ENCODE measurements at regions not wholly inside any gene's neighbourhood (a gene's known extent, or its start where the extent isn't known, plus 50 kb on each side); places are given as distances from the start of the nearest gene placed in this dataset.

DNA sequence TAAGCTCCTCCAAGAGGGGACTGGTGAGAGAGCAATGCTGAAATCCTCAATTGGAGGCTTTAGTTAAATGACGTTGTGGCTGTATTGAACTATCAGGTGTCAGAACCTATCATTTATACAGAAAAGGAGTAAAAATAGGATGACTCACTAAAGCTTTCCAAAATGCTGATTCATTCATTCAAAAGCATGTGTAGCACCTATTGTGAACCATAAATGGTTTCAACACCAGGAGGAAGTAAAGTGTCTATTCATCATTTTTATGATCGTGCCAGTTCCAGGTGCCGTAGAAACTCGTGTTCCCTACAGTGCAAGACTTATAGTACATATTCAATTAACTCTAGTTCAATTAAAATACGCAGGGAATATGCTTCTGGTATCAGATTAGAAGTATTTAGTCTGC lies 66.5 kb upstream of the ARRDC4 start:
- Histone ChIP-seq H3K9me3 (no peaks in the 10 kb centered on the region), H3K4me3 (no peak overlapping the region), H3K4me1 (peaks cover 0 to 3% (median 0%) of the 10 kb centered on the region in 4 donors), H3K36me3 (no peaks in the 10 kb centered on the region), H3K27ac (no peak overlapping the region), H3K27me3 (no peaks in the 10 kb centered on the region)
- no peak for TF ChIP-seq EP300 (IDR thresholded peaks at IDR 0.05)
- no peak for TF ChIP-seq POLR2AphosphoS5 (IDR thresholded peaks at IDR 0.05)
- TF ChIP-seq POLR2A (IDR thresholded peaks at IDR 0.05): no peak
- TF ChIP-seq, protein P1, sequence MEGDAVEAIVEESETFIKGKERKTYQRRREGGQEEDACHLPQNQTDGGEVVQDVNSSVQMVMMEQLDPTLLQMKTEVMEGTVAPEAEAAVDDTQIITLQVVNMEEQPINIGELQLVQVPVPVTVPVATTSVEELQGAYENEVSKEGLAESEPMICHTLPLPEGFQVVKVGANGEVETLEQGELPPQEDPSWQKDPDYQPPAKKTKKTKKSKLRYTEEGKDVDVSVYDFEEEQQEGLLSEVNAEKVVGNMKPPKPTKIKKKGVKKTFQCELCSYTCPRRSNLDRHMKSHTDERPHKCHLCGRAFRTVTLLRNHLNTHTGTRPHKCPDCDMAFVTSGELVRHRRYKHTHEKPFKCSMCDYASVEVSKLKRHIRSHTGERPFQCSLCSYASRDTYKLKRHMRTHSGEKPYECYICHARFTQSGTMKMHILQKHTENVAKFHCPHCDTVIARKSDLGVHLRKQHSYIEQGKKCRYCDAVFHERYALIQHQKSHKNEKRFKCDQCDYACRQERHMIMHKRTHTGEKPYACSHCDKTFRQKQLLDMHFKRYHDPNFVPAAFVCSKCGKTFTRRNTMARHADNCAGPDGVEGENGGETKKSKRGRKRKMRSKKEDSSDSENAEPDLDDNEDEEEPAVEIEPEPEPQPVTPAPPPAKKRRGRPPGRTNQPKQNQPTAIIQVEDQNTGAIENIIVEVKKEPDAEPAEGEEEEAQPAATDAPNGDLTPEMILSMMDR (IDR thresholded peaks at IDR 0.05): no peak
- ATAC-seq (ENCODE audit: low FRiP score in 2 of 2): no peak
- 39 to 45% methylated on average over 5 of the region's 5 CpGs for WGBS, 2 donors
- DNase-seq: no peak

DNA sequence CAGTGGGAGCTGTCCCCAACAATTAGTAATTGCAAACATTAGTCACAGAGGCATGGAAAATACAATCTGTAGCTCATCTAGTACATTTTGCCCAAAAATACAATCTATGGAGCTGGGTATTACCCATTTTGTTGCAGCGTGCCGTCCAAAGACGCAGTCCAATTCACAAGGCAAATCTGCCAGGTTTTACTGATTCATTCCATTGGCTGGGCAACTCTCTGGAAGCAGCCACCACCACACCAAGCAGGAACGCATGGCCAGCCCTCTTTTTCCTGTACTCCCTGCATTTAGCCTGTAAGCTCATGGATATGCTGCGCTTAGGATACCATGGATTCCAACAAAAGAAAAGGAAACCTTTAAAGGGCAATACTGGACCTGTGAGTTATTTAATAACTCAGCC lies 60.5 kb upstream of the ARRDC4 start:
- TF ChIP-seq EP300 (IDR thresholded peaks at IDR 0.05): no peak
- TF ChIP-seq POLR2AphosphoS5 (IDR thresholded peaks at IDR 0.05): no peak
- no peak for TF ChIP-seq POLR2A (IDR thresholded peaks at IDR 0.05)
- TF ChIP-seq, protein P1 (IDR thresholded peaks at IDR 0.05): no peak
- ATAC-seq (ENCODE audit: low FRiP score in 2 of 2) (no peak), DNase-seq (no peak)
- Histone ChIP-seq H3K9me3 (no peaks in the 10 kb centered on the region), H3K27me3 (peaks cover 0 to 3% (median 0%) of the 10 kb centered on the region in 4 donors), H3K27ac (no peak overlapping the region), H3K4me3 (no peak overlapping the region), H3K4me1 (peaks cover 0 to 13% (median 4%) of the 10 kb centered on the region in 4 donors), H3K36me3 (no peaks in the 10 kb centered on the region)
- WGBS, 2 donors: 74 to 77% methylated on average over 5 of the region's 5 CpGs

DNA sequence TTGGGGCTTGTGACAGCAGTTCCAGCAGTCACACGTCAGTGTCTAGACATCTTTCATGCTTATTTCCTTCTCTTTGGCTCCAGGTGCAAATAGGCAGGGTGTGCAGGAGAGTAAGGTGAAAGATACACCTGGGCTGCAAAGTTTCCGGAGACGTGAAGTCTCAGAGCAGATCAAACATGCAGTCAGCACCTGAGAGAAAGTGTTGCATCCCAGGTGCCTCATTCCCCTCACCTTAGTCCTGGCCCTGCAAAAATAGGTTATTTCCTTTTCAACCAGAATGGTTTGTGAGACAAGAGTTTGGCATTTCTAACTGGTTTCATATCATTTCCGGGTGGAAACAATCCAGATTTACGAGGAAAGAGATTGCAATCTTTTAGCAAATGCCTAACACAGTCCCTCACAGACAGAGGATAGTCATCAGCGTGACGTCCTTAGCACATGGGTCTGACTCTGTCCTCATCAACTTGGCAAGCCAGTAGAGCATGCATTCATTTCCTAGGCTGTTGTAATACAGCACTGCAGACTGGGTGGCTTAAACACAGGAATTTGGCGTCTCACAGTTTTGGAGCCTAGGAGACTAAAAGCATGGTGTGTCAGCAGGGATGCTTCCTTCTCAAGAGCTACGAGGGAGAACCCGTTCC lies 58.2 kb upstream of the ARRDC4 start:
- peaks cover 0 to 5% (median 0%) of the 10 kb centered on the region in 4 donors for H3K27me3 ChIP-seq
- no peak overlapping the region for H3K27ac ChIP-seq
- TF ChIP-seq POLR2AphosphoS5 (IDR thresholded peaks at IDR 0.05): no peak
- no peak for TF ChIP-seq EP300 (IDR thresholded peaks at IDR 0.05)
- TF ChIP-seq, protein P1 (IDR thresholded peaks at IDR 0.05): no peak
- no peak for TF ChIP-seq POLR2A (IDR thresholded peaks at IDR 0.05)
- ATAC-seq (ENCODE audit: low FRiP score in 2 of 2) (peak in 1 of 2 donors; percentile 67), DNase-seq (no peak)
- 51 to 64% methylated on average over 10 of the region's 10 CpGs for WGBS, 2 donors
- no peaks in the 10 kb centered on the region for H3K36me3 ChIP-seq
- no peak overlapping the region for H3K4me3 ChIP-seq
- peaks cover 0 to 13% (median 4%) of the 10 kb centered on the region in 4 donors for H3K4me1 ChIP-seq
- no peaks in the 10 kb centered on the region for H3K9me3 ChIP-seq

DNA sequence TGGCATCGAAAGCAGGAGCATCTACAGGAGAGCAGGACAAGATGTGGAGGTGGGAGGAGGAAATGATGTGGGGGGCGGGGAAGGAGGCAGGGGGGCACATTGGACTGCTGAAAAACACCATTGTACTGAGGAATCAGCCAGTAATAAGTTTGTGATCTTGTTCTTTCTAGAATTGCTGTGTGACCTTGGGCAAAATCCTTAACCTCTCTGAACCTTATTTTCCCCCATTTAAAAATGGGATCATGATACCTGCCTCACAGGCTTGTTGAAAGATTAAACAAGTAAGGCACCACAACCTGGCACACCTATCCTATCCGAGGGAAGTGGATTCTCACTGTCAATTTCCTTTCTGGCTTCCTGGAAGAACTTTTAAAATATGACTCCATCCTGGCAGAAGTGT lies 56.9 kb upstream of the ARRDC4 start:
- Histone ChIP-seq H3K36me3 (no peaks in the 10 kb centered on the region), H3K4me1 (peaks cover 0 to 13% (median 4%) of the 10 kb centered on the region in 4 donors), H3K27me3 (peaks cover 0 to 5% (median 0%) of the 10 kb centered on the region in 4 donors), H3K27ac (no peak overlapping the region), H3K9me3 (no peaks in the 10 kb centered on the region), H3K4me3 (no peak overlapping the region)
- TF ChIP-seq EP300 (IDR thresholded peaks at IDR 0.05) (no peak), POLR2AphosphoS5 (IDR thresholded peaks at IDR 0.05) (no peak), POLR2A (IDR thresholded peaks at IDR 0.05) (no peak)
- TF ChIP-seq, protein P1 (IDR thresholded peaks at IDR 0.05): no peak
- no peak for ATAC-seq (ENCODE audit: low FRiP score in 2 of 2)
- WGBS, 2 donors: 71 to 74% methylated on average over 3 of the region's 3 CpGs
- DNase-seq: no peak
